ENCODE measurements at regions not wholly inside any gene's neighbourhood (a gene's known extent, or its start where the extent isn't known, plus 50 kb on each side); places are given as distances from the start of the nearest gene placed in this dataset.

DNA sequence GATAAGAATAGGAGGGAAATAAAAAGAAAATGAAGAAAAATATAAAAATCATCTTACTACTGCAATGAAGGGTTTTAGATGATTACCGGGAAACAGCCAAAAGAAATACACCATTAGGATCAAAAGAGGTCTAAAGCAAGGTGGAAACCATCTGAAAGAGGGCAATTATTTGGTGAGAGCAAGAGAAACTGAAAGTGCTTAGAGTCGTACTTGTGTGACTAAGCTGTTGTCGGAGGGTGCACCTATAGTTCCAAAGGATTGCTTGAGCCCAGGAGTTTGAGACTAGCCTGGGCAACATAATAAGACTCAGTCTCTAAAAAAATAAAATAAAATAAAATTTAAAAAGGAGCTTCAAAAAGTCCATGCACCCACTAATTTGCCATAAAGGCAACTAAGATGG is 169.5 kb downstream of the DKK1 start:
- no peak for DNase-seq (ENCODE audit: low spot score)
- in situ Hi-C loops (cut with MboI; ENCODE audit: low sequenced_read_pairs, unreplicated experiment), result loop anchor here (10.0 kb wide), 1 partner anchor 169 kb away; the partner anchor contains the start of gene DKK1
- TF ChIP-seq, protein P1, sequence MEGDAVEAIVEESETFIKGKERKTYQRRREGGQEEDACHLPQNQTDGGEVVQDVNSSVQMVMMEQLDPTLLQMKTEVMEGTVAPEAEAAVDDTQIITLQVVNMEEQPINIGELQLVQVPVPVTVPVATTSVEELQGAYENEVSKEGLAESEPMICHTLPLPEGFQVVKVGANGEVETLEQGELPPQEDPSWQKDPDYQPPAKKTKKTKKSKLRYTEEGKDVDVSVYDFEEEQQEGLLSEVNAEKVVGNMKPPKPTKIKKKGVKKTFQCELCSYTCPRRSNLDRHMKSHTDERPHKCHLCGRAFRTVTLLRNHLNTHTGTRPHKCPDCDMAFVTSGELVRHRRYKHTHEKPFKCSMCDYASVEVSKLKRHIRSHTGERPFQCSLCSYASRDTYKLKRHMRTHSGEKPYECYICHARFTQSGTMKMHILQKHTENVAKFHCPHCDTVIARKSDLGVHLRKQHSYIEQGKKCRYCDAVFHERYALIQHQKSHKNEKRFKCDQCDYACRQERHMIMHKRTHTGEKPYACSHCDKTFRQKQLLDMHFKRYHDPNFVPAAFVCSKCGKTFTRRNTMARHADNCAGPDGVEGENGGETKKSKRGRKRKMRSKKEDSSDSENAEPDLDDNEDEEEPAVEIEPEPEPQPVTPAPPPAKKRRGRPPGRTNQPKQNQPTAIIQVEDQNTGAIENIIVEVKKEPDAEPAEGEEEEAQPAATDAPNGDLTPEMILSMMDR (IDR thresholded peaks at IDR 0.05; ENCODE audit: borderline replicate concordance, control extremely low read depth, extremely low read depth, insufficient read depth, missing control alignments), result no peak

DNA sequence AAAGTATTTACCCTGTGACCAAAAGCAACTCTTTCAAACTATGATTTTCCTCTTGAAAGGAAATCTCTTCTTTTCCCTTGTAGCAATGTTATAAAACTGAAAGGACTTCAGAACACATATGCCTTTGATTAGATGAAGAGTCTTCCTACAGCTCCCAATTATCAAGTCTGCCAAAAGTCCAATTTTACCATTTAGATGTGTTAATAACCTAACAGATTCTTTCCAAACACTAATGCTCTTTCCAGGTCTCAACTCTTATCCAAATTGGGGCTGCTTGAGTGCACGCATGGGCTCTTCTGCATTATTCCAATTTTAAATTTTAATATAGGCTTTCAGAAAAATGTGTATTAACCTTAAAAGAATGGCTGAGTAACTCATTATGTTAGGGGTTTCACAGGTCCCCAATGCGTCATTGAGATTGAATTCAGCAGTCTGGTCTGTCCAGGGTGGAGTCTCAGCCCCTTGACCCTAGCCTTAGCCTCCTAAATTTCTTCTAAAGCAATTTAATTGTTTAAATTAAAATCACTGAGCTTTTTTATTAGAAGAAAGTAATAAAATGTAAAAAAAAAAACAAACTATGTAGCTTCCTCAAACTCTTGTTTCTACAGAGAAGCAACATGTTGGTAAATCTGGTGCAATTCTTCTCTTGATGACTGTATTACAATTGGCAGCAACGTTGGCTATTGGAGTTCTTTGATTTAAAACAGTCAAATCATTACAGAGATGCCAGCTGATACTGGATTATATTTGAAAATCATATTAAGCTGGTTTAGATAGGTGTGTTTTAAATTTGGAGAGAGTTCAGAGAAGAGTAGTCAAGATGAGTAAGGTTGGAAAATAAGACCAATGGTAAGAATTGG is 170.4 kb downstream of the DKK1 start:
- no peak for DNase-seq (ENCODE audit: low spot score)
- TF ChIP-seq, protein P1 (IDR thresholded peaks at IDR 0.05; ENCODE audit: borderline replicate concordance, control extremely low read depth, extremely low read depth, insufficient read depth, missing control alignments), result no peak
- in situ Hi-C loops (cut with MboI; ENCODE audit: low sequenced_read_pairs, unreplicated experiment), result loop anchor here (10.0 kb wide), 1 partner anchor 170 kb away; the partner anchor contains the start of gene DKK1

DNA sequence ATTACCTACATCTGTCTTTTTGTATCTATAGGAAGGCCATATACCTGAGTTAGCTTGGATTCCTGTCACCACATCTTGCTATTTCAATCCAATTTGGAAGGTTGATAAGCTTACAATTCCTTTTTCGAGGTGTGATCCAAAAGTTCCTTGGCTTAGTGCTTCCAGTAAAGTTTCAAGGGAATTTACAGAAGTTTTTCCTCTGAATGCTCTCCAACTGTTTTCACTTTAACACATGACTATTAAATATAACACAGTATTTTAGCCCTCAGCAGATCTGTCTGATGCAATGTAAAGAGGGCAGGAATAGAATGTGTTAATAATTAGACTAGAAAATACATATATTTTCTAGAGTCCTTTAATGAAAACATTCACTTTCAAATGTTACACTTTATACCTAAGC is 171.4 kb downstream of the DKK1 start:
- DNase-seq (ENCODE audit: low spot score), result no peak
- in situ Hi-C loops (cut with MboI; ENCODE audit: low sequenced_read_pairs, unreplicated experiment), result loop anchor here (10.0 kb wide), 1 partner anchor 171 kb away; the partner anchor contains the start of gene DKK1
- TF ChIP-seq, protein P1 (IDR thresholded peaks at IDR 0.05; ENCODE audit: borderline replicate concordance, control extremely low read depth, extremely low read depth, insufficient read depth, missing control alignments), result no peak

DNA sequence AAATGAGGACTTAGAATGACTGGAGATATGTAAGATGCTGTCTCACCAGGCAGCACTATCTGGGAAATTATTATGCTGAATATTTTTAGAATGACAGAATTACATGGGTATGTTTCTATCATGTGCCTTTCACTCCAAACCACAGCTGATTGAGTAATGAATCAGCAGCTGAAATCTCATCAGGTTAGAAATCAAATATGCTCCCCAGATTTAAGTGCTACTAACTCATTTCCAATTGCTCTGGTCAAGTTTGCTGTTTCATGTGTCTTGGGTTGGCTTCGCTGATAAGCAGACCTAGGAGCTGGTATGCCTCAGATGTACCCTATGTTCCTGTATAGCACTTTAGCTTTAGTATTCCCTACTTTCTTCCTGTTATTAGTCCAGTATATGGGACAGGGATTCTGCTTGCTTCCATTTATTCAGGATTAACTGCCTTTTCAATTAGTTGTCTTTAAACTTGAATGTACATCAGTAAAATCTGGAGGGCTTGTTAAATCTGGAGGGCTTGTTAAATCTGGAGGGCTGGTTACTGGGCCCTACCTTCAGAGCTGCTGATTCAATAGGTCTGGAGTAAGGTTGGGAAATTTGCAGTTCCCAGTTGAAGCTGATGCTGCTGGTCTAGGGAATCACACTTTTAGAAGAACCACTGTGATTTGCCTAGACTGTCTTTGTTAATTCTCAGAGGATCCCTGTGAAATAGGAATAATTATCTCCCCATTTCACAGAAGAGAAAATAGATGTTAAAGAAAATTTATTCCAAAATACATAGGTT is 172.9 kb downstream of the DKK1 start:
- DNase-seq (ENCODE audit: low spot score), result no peak
- TF ChIP-seq, protein P1 (IDR thresholded peaks at IDR 0.05; ENCODE audit: borderline replicate concordance, control extremely low read depth, extremely low read depth, insufficient read depth, missing control alignments), result no peak
- in situ Hi-C loops (cut with MboI; ENCODE audit: low sequenced_read_pairs, unreplicated experiment), result loop anchor here (10.0 kb wide), 1 partner anchor 172 kb away; the partner anchor contains the start of gene DKK1

DNA sequence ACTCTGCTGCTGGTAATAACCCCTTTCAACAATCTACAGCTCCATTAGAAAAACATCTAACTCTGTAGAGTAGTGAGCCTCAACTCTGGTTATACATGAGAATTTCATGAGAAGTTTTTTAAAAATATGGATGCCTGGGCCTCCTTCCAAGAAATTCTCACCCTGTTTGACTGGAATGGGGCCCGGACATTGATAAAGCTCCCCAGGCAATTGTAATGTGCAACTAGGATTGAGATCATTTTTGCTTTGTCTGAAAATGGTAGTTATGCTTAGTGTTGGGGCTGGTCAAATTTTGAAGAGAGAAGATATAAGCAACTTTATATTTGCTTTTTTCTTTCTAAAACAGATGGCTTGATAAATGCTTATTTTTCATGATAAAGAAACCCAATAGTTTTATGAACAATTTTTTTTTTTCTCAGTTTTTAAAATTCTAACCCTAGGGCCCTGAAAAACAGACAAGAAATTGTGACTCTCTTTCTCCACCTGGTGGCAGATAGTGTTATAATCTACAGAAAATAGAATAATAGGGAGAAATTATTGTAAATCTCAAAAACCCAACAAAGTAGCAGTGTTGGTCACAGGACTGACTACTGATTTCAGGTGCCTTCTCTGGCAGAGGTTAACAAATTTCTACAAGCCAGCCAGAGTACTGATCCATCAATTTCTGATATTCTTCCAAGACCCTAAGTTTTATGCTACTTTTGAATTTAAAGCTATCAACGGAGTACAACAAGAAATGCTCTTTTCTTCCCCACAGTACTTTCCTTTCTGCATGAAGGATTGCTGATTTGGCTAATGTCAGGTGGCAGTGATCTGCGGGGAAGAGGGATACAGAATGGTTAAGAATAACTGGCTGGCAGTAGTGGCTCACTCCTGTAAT is 174.8 kb downstream of the DKK1 start:
- in situ Hi-C loops (cut with MboI; ENCODE audit: low sequenced_read_pairs, unreplicated experiment), result loop anchor here (10.0 kb wide), 1 partner anchor 174 kb away; the partner anchor contains the start of gene DKK1
- TF ChIP-seq, protein P1 (IDR thresholded peaks at IDR 0.05; ENCODE audit: borderline replicate concordance, control extremely low read depth, extremely low read depth, insufficient read depth, missing control alignments), result no peak
- peak; percentile 10 for DNase-seq (ENCODE audit: low spot score)
